HG02798 (cell line): ENCODE measurements at regions not wholly inside any gene's neighbourhood (a gene's known extent, or its start where the extent isn't known, plus 50 kb on each side); places are given as distances from the start of the nearest gene placed in this dataset.
"Not testable (repeated sequence)": the region's sequence is repeated elsewhere in the genome, so short reads cannot be mapped to it uniquely, and the experiment has no call there.

ENCODE experiments used
- ATAC-seq: cut with Tn5 transposase; IDR thresholded peaks from one replicate; pipeline ENCODE4 v1.9.1; 2021; ENCODE audit warnings: mild to moderate bottlenecking; ENCODE audit not compliant: unreplicated experiment, poor library complexity

GRCh38 chr18:39596891-39597290 lies 2031.3 kb upstream of the CELF4 start:
- ATAC-seq = no peak

GRCh38 chr18:39596221-39596620 lies 2030.6 kb upstream of the CELF4 start:
- no peak for ATAC-seq

GRCh38 chr18:39594206-39594605 lies 2028.6 kb upstream of the CELF4 start:
- ATAC-seq = no peak

GRCh38 chr18:39591649-39592048 lies 2026.1 kb upstream of the CELF4 start:
- no peak for ATAC-seq

GRCh38 chr18:39589496-39589895 lies 2023.9 kb upstream of the CELF4 start:
- no peak for ATAC-seq

- ATAC-seq = no peak
Observed at GRCh38 chr18:39587586-39587985, 2022.0 kb upstream of the CELF4 start.

- no peak for ATAC-seq
Observed at GRCh38 chr18:39586741-39587140, 2021.1 kb upstream of the CELF4 start.

GRCh38 chr18:39574897-39575296 lies 2009.3 kb upstream of the CELF4 start:
- ATAC-seq = no peak

- ATAC-seq = no peak
Observed at GRCh38 chr18:39571511-39571910, 2005.9 kb upstream of the CELF4 start.

- not testable (repeated sequence) for ATAC-seq
Observed at GRCh38 chr18:39565551-39566230, 2000.1 kb upstream of the CELF4 start.

GRCh38 chr18:39564716-39565115 lies 1999.1 kb upstream of the CELF4 start:
- ATAC-seq = no peak

GRCh38 chr18:39561126-39561525 lies 1995.5 kb upstream of the CELF4 start:
- no peak for ATAC-seq

GRCh38 chr18:39558658-39559057 lies 1993.1 kb upstream of the CELF4 start:
- ATAC-seq = no peak

- ATAC-seq = no peak
Observed at GRCh38 chr18:39555496-39555895, 1989.9 kb upstream of the CELF4 start.

GRCh38 chr18:39550701-39551100 lies 1985.1 kb upstream of the CELF4 start:
- ATAC-seq = no peak

GRCh38 chr18:39549144-39549543 lies 1983.5 kb upstream of the CELF4 start:
- no peak for ATAC-seq

- ATAC-seq = no peak
Observed at GRCh38 chr18:39531659-39532058, 1966.1 kb upstream of the CELF4 start.

GRCh38 chr18:39529358-39529757 lies 1963.8 kb upstream of the CELF4 start:
- ATAC-seq = no peak

- no peak for ATAC-seq
Observed at GRCh38 chr18:39527465-39527864, 1961.9 kb upstream of the CELF4 start.

- no peak for ATAC-seq
Observed at GRCh38 chr18:39524370-39524769, 1958.8 kb upstream of the CELF4 start.

- ATAC-seq = no peak
Observed at GRCh38 chr18:39523281-39523680, 1957.7 kb upstream of the CELF4 start.

GRCh38 chr18:39521164-39521563 lies 1955.6 kb upstream of the CELF4 start:
- ATAC-seq = no peak

GRCh38 chr18:39519741-39520140 lies 1954.1 kb upstream of the CELF4 start:
- no peak for ATAC-seq
